Right cardiac atrium (tissue), 5 donors: ENCODE measurements at regions not wholly inside any gene's neighbourhood (a gene's known extent, or its start where the extent isn't known, plus 50 kb on each side); places are given as distances from the start of the nearest gene placed in this dataset.

ENCODE experiments used
- ATAC-seq, 2 donors: fragments of 200-7000 bp; cut with Tn5 transposase; one replicate each; pipeline versions ENCODE4 v1.8.0 to v1.9.1; 2020; ENCODE audit warnings: moderate library complexity in 2 of 2, mild to moderate bottlenecking in 1 of 2
- DNase-seq, 3 donors: peaks; one replicate each; pipeline ENCODE4 v3.0.0-alpha.2; 2020
- H3K27ac ChIP-seq: one replicate; pipeline ENCODE4 v1.5.1; 2013; ENCODE audit warnings: mild to moderate bottlenecking, low read length, control low read depth, moderate library complexity
- H3K27me3 ChIP-seq: one replicate; pipeline ENCODE4 v1.6.1; 2013; ENCODE audit not compliant: control insufficient read depth, insufficient read depth
- H3K4me1 ChIP-seq: one replicate; pipeline ENCODE4 v1.6.1; 2013; ENCODE audit warnings: low read length; ENCODE audit not compliant: control insufficient read depth, insufficient read depth
- H3K4me3 ChIP-seq: one replicate; pipeline ENCODE4 v1.5.1; 2013; ENCODE audit warnings: low read length, control low read depth
- H3K9me3 ChIP-seq: one replicate; pipeline ENCODE4 v1.6.1; 2013; ENCODE audit warnings: low read length; ENCODE audit not compliant: control insufficient read depth
- WGBS: extraction: QIAGEN DNeasy Blood & Tissue Kit; methylation state at CpG from one replicate; pipeline ENCODE4 v1.1.7; 2013; 5-methylcytosine and 5-hydroxymethylcytosine counted together
- intact Hi-C, 4 donors: fragments of 100-400 bp; cut with DNase I; formaldehyde crosslinking; loops; one replicate each; pipeline versions ENCODE4 v1.11.0 to v1.14.0; 2022 to 2023
- donor health status: healthy with polysubstance abuse.
- donor health status: DM: no; HTN: yes; CAD: no.
- donor health status: DM: no; HTN: no; CAD: no.
- donor health status: DM: no; HTN: yes; CAD: no; lungs with severe emphysema.
- donor health status: DM: yes; HTN: yes; CAD: no.

DNA sequence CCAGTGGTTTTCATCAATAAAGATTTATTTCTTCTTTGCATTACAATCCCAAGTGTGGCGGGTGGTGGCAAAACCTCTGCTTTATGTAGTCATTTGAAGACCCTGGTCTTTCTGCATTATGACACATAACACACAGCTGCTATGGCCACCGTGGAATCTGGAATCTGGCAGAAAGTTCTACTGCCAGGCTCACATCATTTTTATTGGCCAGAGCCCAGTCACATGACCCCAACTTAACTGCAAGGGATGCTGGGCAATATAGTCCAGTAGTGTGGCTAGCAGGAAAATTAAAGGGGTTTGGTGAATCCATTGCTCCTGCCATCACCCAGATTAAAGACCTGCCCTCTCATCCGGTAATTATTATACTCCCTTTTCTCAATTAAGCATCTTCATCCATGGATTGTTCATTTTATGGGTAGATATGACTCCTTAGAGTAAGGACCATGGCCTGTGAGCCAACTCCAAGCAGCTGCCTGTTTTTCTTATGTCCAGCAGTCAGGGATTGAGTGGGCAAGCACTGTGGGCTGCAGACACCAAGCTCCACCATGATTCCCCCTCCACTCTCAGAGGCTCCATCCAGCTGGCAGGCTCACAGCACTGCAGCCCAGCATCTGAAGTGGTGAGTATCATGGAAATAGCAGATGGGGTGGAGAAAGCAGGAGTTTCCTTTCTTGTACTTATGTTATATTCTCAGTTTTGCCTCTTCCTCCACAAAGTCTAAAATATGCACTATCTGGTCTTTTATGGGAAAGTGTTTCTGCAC, 1030.7 kb downstream of the AACS start:
- Histone ChIP-seq H3K27me3 (no peaks in the 10 kb centered on the region), H3K9me3 (no peaks in the 10 kb centered on the region), H3K27ac (no peak overlapping the region), H3K4me3 (no peak overlapping the region), H3K4me1 (no peaks in the 10 kb centered on the region)
- DNase-seq, result no peak
- intact Hi-C loops, result no loop called here
- 66% methylated on average over 3 of the region's 3 CpGs for WGBS
- no peak for ATAC-seq

DNA sequence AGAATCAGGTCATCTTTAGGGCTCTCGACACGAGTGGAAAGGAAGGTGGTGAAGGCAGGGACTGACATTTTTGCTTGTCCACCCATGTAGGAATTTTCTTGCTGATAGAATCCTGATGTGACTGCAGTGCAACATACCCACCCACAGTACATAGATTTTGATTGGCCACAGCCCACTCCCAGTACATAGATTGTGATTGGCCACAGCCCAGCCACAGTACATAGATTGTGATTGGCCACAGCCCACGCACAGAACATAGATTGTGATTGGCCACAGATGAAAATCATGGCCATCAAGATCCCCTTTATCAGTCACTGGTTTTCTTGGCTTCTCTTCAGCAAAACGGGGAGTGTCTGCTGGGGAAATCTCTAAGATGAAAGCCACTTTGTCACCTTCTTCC, 1041.5 kb downstream of the AACS start:
- DNase-seq (no peak), ATAC-seq (no peak)
- no peak overlapping the region for H3K27ac ChIP-seq
- no peaks in the 10 kb centered on the region for H3K27me3 ChIP-seq
- intact Hi-C loops, result no loop called here
- WGBS, result 48% methylated on average over 4 of the region's 4 CpGs
- H3K4me1 ChIP-seq, result no peaks in the 10 kb centered on the region
- no peak overlapping the region for H3K4me3 ChIP-seq
- H3K9me3 ChIP-seq, result no peaks in the 10 kb centered on the region

DNA sequence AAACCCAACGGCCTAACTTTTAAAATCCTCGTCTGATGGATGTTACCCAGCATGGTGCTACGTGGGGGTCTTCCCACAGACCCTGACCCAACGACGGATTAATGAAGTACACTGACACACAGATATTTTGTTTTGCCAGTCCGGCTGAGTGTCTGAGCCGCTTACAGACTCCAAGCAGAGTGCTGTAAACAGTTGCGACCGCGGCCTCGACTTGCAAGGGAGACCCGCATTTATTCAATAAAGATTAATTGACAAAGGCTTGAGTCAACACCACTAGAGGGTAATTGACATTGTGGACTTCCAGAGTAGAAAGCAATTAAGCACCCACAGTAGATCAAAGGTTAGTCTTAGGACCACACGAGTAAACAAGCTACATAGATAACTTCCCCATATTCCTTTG, 1042.4 kb downstream of the AACS start:
- H3K4me1 ChIP-seq, result no peaks in the 10 kb centered on the region
- WGBS, result 63% methylated on average over 13 of the region's 13 CpGs
- ATAC-seq, result no peak
- no peak overlapping the region for H3K27ac ChIP-seq
- no peaks in the 10 kb centered on the region for H3K27me3 ChIP-seq
- no peak overlapping the region for H3K4me3 ChIP-seq
- intact Hi-C loops, result no loop called here
- DNase-seq, result no peak
- H3K9me3 ChIP-seq, result no peaks in the 10 kb centered on the region

DNA sequence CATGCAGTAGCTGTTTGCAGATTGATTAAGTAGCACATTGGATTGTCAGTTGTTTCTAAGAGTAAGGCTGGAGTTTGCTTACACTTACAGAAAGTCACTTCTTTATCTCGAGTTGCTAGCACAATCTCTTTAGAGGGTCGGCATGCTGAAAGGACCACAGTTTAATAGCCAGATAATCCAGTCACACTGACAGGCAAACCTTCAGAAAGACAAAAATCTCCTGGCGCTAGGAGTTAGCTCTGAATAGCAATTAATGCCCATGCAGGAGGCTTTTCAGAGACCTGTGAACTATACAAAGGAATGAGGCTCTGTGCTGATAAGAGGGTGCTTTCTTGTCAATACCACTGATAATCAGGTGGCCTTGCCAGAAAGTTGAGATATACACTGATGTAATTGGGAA, 1043.0 kb downstream of the AACS start:
- H3K4me3 ChIP-seq, result no peak overlapping the region
- no peaks in the 10 kb centered on the region for H3K9me3 ChIP-seq
- ATAC-seq, result no peak
- H3K27ac ChIP-seq, result no peak overlapping the region
- no peak for DNase-seq
- no peaks in the 10 kb centered on the region for H3K27me3 ChIP-seq
- 10% methylated on average over 3 of the region's 3 CpGs for WGBS
- intact Hi-C loops, result no loop called here
- H3K4me1 ChIP-seq, result no peaks in the 10 kb centered on the region

DNA sequence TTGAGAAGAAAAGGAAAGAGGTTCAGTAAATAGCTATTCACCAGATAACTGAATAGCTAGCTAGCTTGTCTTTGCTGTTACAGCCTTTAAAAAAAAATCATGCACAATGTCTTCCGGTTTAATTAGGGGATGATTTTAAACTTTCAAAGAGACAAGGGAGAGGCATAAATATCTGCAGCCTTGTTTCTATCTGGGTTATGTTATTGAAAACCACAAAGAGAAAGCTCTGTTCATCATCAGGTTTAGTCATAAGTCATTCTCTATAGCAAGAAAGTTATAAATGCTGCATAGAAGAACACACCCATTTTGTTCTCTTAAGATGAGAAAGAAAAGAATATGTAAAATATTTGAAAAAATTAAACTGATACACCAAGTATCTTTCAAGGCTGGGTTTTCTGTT, 1046.9 kb downstream of the AACS start:
- Histone ChIP-seq H3K4me1 (no peaks in the 10 kb centered on the region), H3K9me3 (no peaks in the 10 kb centered on the region), H3K27ac (no peak overlapping the region), H3K4me3 (no peak overlapping the region), H3K27me3 (no peaks in the 10 kb centered on the region)
- WGBS, result 79% methylated on average over 1 of the region's 1 CpG
- DNase-seq (no peak), ATAC-seq (no peak)
- intact Hi-C loops, result no loop called here

DNA sequence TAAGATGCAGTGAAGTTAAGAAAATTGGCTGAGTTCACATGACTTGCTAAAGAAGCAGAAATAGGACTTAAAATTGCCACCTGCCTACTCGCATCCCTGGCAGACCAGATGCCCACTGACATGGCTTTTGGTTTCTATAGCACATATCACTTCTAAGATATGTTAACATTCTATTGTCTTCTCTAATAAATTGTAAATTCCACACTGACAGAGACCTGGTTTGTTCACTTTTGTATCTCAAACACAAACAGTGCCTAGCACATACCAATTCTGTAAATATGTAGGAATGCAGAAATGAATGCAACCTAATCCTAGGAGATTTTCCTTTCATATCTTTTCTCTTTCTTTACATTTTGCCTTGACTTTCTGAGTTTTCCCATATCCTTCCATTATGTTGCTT, 1047.6 kb downstream of the AACS start:
- Histone ChIP-seq H3K27ac (no peak overlapping the region), H3K4me1 (no peaks in the 10 kb centered on the region), H3K9me3 (no peaks in the 10 kb centered on the region), H3K27me3 (no peaks in the 10 kb centered on the region), H3K4me3 (no peak overlapping the region)
- WGBS, result 82% methylated on average over 1 of the region's 1 CpG
- DNase-seq (no peak), ATAC-seq (no peak)
- intact Hi-C loops, result no loop called here

DNA sequence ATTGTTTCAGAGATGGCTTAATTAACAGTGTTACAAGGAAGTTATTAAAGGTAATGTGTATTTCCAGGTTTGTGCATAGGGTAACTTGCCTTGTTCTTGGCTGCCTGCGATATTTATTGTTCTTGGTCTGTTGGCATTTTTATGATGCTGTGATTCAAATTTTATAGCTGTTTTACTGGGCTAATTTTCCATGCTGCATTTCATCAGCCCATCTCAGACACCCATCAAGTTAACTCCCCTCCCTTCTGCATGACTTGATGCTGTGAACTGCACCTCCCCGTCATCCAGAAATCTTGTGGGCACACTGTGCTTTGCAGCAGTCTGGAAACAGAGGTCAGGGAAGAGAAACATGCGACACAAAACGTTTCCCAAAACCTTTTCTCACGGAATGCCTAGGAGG, 1049.2 kb downstream of the AACS start:
- Histone ChIP-seq H3K27me3 (no peaks in the 10 kb centered on the region), H3K4me1 (no peaks in the 10 kb centered on the region), H3K9me3 (no peaks in the 10 kb centered on the region), H3K4me3 (no peak overlapping the region), H3K27ac (no peak overlapping the region)
- DNase-seq, result no peak
- WGBS, result 56% methylated on average over 5 of the region's 5 CpGs
- ATAC-seq, result no peak
- intact Hi-C loops, result no loop called here

DNA sequence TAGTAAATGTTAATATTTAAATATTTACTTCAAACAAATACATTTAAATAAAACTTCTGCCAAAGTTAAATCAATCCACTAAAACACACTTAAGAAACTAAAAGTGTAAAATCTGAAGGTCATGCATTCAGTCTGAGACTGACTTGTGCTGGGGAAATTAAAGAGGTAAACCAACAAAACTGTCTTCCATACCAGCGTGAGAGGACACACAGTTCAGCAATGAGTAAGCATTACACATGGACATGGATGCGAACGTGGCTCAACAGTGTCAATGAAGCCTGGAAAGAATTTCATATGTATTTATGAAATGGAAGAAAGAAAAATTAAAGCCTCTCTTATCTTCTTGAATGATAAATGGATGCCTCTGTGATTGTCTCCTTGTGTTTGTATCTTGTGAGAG, 1052.3 kb downstream of the AACS start:
- ATAC-seq, result no peak
- Histone ChIP-seq H3K4me3 (no peak overlapping the region), H3K27ac (no peak overlapping the region), H3K9me3 (no peaks in the 10 kb centered on the region), H3K4me1 (no peaks in the 10 kb centered on the region), H3K27me3 (no peaks in the 10 kb centered on the region)
- no peak for DNase-seq
- 79% methylated on average over 3 of the region's 3 CpGs for WGBS
- intact Hi-C loops, result no loop called here

DNA sequence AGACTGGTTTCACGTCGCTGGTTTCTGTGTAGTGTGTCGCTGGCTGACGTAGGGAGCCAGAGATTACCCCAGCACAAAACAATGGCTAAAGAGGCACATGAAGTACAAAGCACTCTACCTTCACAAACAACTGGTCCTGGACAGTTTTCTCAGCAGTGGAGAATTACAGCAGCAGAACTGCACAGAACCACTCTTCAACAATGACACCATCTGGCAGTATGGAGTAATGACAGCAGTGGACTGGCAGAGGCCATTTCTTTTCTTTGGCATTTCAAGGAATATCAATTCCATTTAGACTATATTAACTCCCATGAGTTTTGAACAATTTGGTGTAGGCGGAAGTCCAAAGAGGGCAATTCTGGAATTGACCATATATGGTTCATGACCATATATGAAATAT, 1074.1 kb downstream of the AACS start:
- no peak for DNase-seq
- no peak overlapping the region for H3K27ac ChIP-seq
- no peak for ATAC-seq
- 93% methylated on average over 5 of the region's 5 CpGs for WGBS
- peaks cover 7% of the 10 kb centered on the region for H3K9me3 ChIP-seq
- intact Hi-C loops, result no loop called here
- H3K27me3 ChIP-seq, result no peaks in the 10 kb centered on the region
- no peak overlapping the region for H3K4me3 ChIP-seq
- no peaks in the 10 kb centered on the region for H3K4me1 ChIP-seq

DNA sequence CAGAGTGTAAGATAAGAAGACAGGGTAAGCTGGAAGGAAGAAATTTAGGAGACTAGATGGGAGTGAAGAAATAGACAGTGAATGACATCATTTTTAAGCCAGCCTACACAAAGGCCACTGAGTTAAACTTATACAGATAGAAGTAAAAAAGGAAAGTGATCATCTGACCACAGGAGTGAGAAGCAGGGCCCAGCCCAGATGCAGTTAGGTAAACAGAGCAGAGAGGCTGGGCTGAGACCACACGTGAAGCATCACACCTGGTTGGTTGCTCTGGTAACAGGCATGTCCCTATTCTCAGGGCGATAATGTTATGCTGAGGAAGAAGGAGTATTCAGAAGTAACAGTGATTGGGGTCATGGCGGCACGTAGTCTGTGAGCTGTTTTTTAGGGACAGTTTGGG, 1079.4 kb downstream of the AACS start:
- no peaks in the 10 kb centered on the region for H3K27me3 ChIP-seq
- ATAC-seq (no peak), DNase-seq (no peak)
- no peak overlapping the region for H3K27ac ChIP-seq
- WGBS, result 84% methylated on average over 4 of the region's 4 CpGs
- H3K4me3 ChIP-seq, result no peak overlapping the region
- H3K9me3 ChIP-seq, result no peaks in the 10 kb centered on the region
- intact Hi-C loops, result no loop called here
- no peaks in the 10 kb centered on the region for H3K4me1 ChIP-seq

DNA sequence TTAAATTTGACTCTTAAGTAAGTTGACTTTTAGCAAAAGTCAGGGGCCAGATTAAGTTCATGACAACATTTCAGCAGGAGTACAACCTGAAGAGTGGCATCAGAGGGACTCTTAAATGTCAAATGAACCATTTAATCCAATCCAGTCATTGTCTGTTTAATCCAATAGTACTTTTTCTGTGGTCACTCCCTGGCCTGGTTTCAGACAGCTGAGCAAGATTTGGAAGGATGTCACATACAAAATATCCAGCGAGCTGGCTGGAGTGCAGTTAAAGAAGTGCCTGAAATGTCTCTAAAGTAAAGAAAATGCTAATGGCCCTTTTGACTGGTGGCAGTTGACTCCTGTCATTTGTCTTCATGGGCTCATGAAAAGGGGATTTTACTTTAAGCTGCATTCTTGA, 1082.1 kb downstream of the AACS start:
- DNase-seq (no peak), ATAC-seq (no peak)
- H3K4me3 ChIP-seq, result no peak overlapping the region
- no peaks in the 10 kb centered on the region for H3K4me1 ChIP-seq
- intact Hi-C loops, result no loop called here
- no peaks in the 10 kb centered on the region for H3K27me3 ChIP-seq
- no peak overlapping the region for H3K27ac ChIP-seq
- 41% methylated on average over 1 of the region's 1 CpG for WGBS
- H3K9me3 ChIP-seq, result no peaks in the 10 kb centered on the region
